CD4-positive, alpha-beta T cell (primary cell): ENCODE measurements at regions not wholly inside any gene's neighbourhood (a gene's known extent, or its start where the extent isn't known, plus 50 kb on each side); places are given as distances from the start of the nearest gene placed in this dataset.
"Not testable (repeated sequence)": the region's sequence is repeated elsewhere in the genome, so short reads cannot be mapped to it uniquely, and the experiment has no call there.

Experiments used
- ATAC-seq: fragments of 200-7000 bp; cut with Tn5 transposase; one replicate; pipeline ENCODE4 v1.10.0; 2022; ENCODE audit warnings: mild to moderate bottlenecking; ENCODE audit not compliant: poor library complexity
- CTCF ChIA-PET: fragments of 350-600 bp; sonication (Branson Sonifier 250); formaldehyde crosslinking; loops from one replicate; lab custom pipeline; 2021; ENCODE audit warnings: antibody characterized with exemption, inconsistent platforms; lab: Charles Lee
- POLR2A ChIA-PET: fragments of 350-600 bp; sonication (Branson Sonifier 250); formaldehyde crosslinking; loops from one replicate; lab custom pipeline; 2021; ENCODE audit warnings: antibody characterized with exemption, inconsistent platforms; lab: Charles Lee
- DNase-seq, 14 experiments: peaks; one replicate each; pipeline ENCODE4 v3.0.0-alpha.2; 2013 to 2020; ENCODE audit warnings: mixed read lengths in 2 of 14
- H3K27ac ChIP-seq, 2 donors: one replicate each; pipeline versions ENCODE4 v1.5.1 to v1.7.0; 2013; ENCODE audit warnings: low read length in 2 of 2, low read depth in 1 of 2, mild to moderate bottlenecking in 1 of 2
- H3K27me3 ChIP-seq, 2 experiments: 1 replicate in 1 of 2; 2 replicates in 1 of 2; pipeline versions ENCODE4 v1.6.1 to v1.7.0; 2013; ENCODE audit warnings: low read length in 2 of 2, control low read depth in 1 of 2, mild to moderate bottlenecking in 1 of 2, moderate library complexity in 1 of 2; ENCODE audit not compliant: insufficient read depth in 2 of 2, control insufficient read depth in 1 of 2
- H3K36me3 ChIP-seq: one replicate; pipeline ENCODE4 v1.6.1; 2013; ENCODE audit warnings: low read length, control low read depth; ENCODE audit not compliant: insufficient read depth
- H3K4me1 ChIP-seq: one replicate; pipeline ENCODE4 v1.6.1; 2013; ENCODE audit warnings: low read length, control low read depth; ENCODE audit not compliant: insufficient read depth
- H3K4me3 ChIP-seq: one replicate; pipeline ENCODE4 v1.5.1; 2013; ENCODE audit warnings: mild to moderate bottlenecking, low read length, moderate library complexity
- H3K9me3 ChIP-seq, 2 experiments: 1 replicate in 1 of 2; 2 replicates in 1 of 2; pipeline versions ENCODE4 v1.6.1 to v1.7.0; 2013; ENCODE audit warnings: low read length in 2 of 2, mild to moderate bottlenecking in 2 of 2, control low read depth in 1 of 2, moderate library complexity in 1 of 2; ENCODE audit not compliant: control insufficient read depth in 1 of 2, insufficient read depth in 1 of 2
- H3K27ac Mint-ChIP-seq: one replicate; pipeline ENCODE4 v1.8.0; 2020; ENCODE audit warnings: mixed read lengths
- H3K27me3 Mint-ChIP-seq: one replicate; pipeline ENCODE4 v1.8.0; 2021; ENCODE audit warnings: mixed read lengths
- H3K36me3 Mint-ChIP-seq: one replicate; pipeline ENCODE4 v1.8.0; 2021; ENCODE audit warnings: low read depth, mixed read lengths
- H3K4me1 Mint-ChIP-seq: one replicate; pipeline ENCODE4 v1.8.0; 2021; ENCODE audit warnings: low read depth, mixed read lengths
- H3K4me3 Mint-ChIP-seq: one replicate; pipeline ENCODE4 v1.8.0; 2020; ENCODE audit warnings: mild to moderate bottlenecking, mixed read lengths
- H3K9me3 Mint-ChIP-seq: one replicate; pipeline ENCODE4 v1.8.0; 2020; ENCODE audit warnings: mixed read lengths
- intact Hi-C, 2 experiments: fragments of 100-400 bp; cut with DNase I in 1 of 2; cut with micrococcal nuclease in 1 of 2; formaldehyde crosslinking; loops; one replicate each; pipeline versions ENCODE4 v1.15.1 to v1.9.0; 2023 to 2025; cut with DNase I, micrococcal nuclease

GRCh38 chr2:87183373-87183772 is 161.7 kb upstream of the PLGLB1 start:
- H3K4me3 Mint-ChIP-seq, H3K27ac Mint-ChIP-seq, H3K4me1 Mint-ChIP-seq, H3K9me3 ChIP-seq, DNase-seq, H3K27ac ChIP-seq, H3K36me3 ChIP-seq, CTCF ChIA-PET, ATAC-seq, H3K36me3 Mint-ChIP-seq, H3K4me1 ChIP-seq, H3K4me3 ChIP-seq, H3K27me3 Mint-ChIP-seq, intact Hi-C loops, POLR2A ChIA-PET, H3K9me3 Mint-ChIP-seq, H3K27me3 ChIP-seq: not testable (repeated sequence)

GRCh38 chr2:87184260-87184659 is 162.6 kb upstream of the PLGLB1 start:
- H3K4me3 Mint-ChIP-seq, H3K27ac Mint-ChIP-seq, DNase-seq, H3K27ac ChIP-seq, POLR2A ChIA-PET, H3K27me3 ChIP-seq, H3K4me1 Mint-ChIP-seq, ATAC-seq, H3K27me3 Mint-ChIP-seq, H3K9me3 ChIP-seq, H3K4me3 ChIP-seq, H3K36me3 ChIP-seq, H3K9me3 Mint-ChIP-seq, H3K36me3 Mint-ChIP-seq, H3K4me1 ChIP-seq, intact Hi-C loops, CTCF ChIA-PET: not testable (repeated sequence)

GRCh38 chr2:87189214-87189613 is 167.6 kb upstream of the PLGLB1 start:
- ATAC-seq, intact Hi-C loops, H3K4me1 Mint-ChIP-seq, H3K36me3 Mint-ChIP-seq, POLR2A ChIA-PET, H3K36me3 ChIP-seq, H3K27ac Mint-ChIP-seq, H3K27me3 ChIP-seq, H3K9me3 ChIP-seq, H3K9me3 Mint-ChIP-seq, DNase-seq, H3K4me3 ChIP-seq, CTCF ChIA-PET, H3K4me3 Mint-ChIP-seq, H3K27me3 Mint-ChIP-seq, H3K27ac ChIP-seq, H3K4me1 ChIP-seq: not testable (repeated sequence)

GRCh38 chr2:87193336-87193735 is 171.7 kb upstream of the PLGLB1 start:
- H3K9me3 Mint-ChIP-seq, H3K36me3 Mint-ChIP-seq, H3K27me3 ChIP-seq, H3K4me3 ChIP-seq, H3K36me3 ChIP-seq, H3K9me3 ChIP-seq, POLR2A ChIA-PET, H3K4me1 ChIP-seq, H3K27ac ChIP-seq, H3K27ac Mint-ChIP-seq, H3K4me1 Mint-ChIP-seq, H3K27me3 Mint-ChIP-seq, CTCF ChIA-PET, H3K4me3 Mint-ChIP-seq, intact Hi-C loops: not testable (repeated sequence)
- DNase-seq (peak in 1 of 14 experiments; percentile 4), ATAC-seq (peak; percentile 77)

- H3K27ac Mint-ChIP-seq, intact Hi-C loops, H3K27me3 ChIP-seq, H3K27me3 Mint-ChIP-seq, H3K4me1 ChIP-seq, H3K4me1 Mint-ChIP-seq, DNase-seq, H3K27ac ChIP-seq, H3K9me3 ChIP-seq, H3K4me3 Mint-ChIP-seq, CTCF ChIA-PET, H3K4me3 ChIP-seq, ATAC-seq, H3K36me3 Mint-ChIP-seq, H3K9me3 Mint-ChIP-seq, POLR2A ChIA-PET, H3K36me3 ChIP-seq: not testable (repeated sequence)
Measured at GRCh38 chr2:87194254-87194999, 172.8 kb upstream of the PLGLB1 start.

- POLR2A ChIA-PET, H3K36me3 ChIP-seq, H3K4me3 Mint-ChIP-seq, CTCF ChIA-PET, ATAC-seq, H3K4me1 ChIP-seq, H3K36me3 Mint-ChIP-seq, DNase-seq, H3K9me3 ChIP-seq, H3K4me3 ChIP-seq, H3K27ac ChIP-seq, H3K9me3 Mint-ChIP-seq, H3K27ac Mint-ChIP-seq, H3K27me3 Mint-ChIP-seq, intact Hi-C loops, H3K27me3 ChIP-seq, H3K4me1 Mint-ChIP-seq: not testable (repeated sequence)
Measured at GRCh38 chr2:87196720-87197388, 175.2 kb upstream of the PLGLB1 start.

- H3K4me3 ChIP-seq, H3K4me1 Mint-ChIP-seq, H3K27me3 ChIP-seq, H3K4me1 ChIP-seq, POLR2A ChIA-PET, H3K36me3 Mint-ChIP-seq, intact Hi-C loops, H3K9me3 Mint-ChIP-seq, H3K27ac Mint-ChIP-seq, CTCF ChIA-PET, DNase-seq, ATAC-seq, H3K27ac ChIP-seq, H3K27me3 Mint-ChIP-seq, H3K36me3 ChIP-seq, H3K9me3 ChIP-seq, H3K4me3 Mint-ChIP-seq: not testable (repeated sequence)
Measured at GRCh38 chr2:87198422-87198821, 176.8 kb upstream of the PLGLB1 start.
